ENCODE measurements at regions not wholly inside any gene's neighbourhood (a gene's known extent, or its start where the extent isn't known, plus 50 kb on each side); places are given as distances from the start of the nearest gene placed in this dataset.

GRCh38 chr6:151154418-151154817 is 85.3 kb upstream of the AKAP12 start:
- Mint-ChIP-seq H3K27ac (no peak overlapping the region), H3K36me3 (ENCODE audit: low read depth) (no peaks in the 10 kb centered on the region), H3K4me3 (no peak overlapping the region), H3K27me3 (ENCODE audit: low read depth) (peaks cover 6% of the 10 kb centered on the region), H3K4me1 (ENCODE audit: low read depth) (no peaks in the 10 kb centered on the region), H3K9me3 (ENCODE audit: insufficient read depth) (no peaks in the 10 kb centered on the region)
- DNase-seq: no peak
- ATAC-seq: no peak
- POLR2A ChIA-PET: no interaction called here
- CTCF ChIA-PET: no interaction called here

- H3K27me3 Mint-ChIP-seq (ENCODE audit: low read depth): peaks cover 6% of the 10 kb centered on the region
- no peaks in the 10 kb centered on the region for H3K9me3 Mint-ChIP-seq (ENCODE audit: insufficient read depth)
- no peaks in the 10 kb centered on the region for H3K4me1 Mint-ChIP-seq (ENCODE audit: low read depth)
- POLR2A ChIA-PET: no interaction called here
- no peak overlapping the region for H3K4me3 Mint-ChIP-seq
- H3K36me3 Mint-ChIP-seq (ENCODE audit: low read depth): no peaks in the 10 kb centered on the region
- CTCF ChIA-PET: no interaction called here
- ATAC-seq (no peak), DNase-seq (no peak)
- H3K27ac Mint-ChIP-seq: no peak overlapping the region
Observed at GRCh38 chr6:151155095-151155494, 84.7 kb upstream of the AKAP12 start.

DNA sequence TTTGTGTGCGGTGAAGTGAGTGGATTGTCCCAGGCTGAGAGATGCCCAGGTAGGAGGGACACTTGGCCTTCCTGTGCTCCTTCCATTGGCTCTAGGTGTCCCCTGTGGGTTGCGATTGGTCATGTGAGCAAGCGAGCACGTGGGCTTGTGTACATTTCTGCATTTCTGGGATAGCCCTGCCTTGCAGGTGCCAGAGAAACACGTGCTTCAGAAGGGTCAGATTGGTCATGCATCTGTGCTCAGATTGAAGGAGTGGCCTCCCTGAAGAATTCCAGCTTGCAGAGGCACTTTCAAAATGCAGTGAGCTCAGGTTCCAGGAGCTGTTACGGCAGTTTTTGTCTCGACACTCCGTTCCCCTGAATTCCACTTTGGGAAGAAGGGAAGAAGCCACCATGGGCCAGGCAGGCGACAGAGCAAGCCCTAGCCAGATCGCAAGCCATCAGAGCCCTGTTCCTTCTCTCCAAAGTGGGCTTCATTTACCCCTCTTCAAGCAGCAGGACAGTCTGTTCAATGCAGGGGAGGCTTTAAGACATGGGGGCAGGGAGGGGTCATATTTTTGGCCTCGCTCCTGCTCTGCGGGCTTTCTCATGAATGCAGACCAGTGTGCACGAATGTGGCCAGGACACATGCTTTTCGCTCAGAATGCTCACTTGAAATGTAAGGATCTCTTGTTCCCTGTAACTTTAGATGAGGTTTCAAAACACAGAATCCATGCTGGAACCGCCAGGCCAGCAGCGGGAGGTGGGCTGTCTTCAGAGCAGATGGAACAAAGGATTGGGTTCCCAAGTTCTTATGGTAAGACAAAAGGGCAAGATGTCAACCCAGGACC is 78.6 kb upstream of the AKAP12 start:
- Mint-ChIP-seq H3K9me3 (ENCODE audit: insufficient read depth) (no peaks in the 10 kb centered on the region), H3K27me3 (ENCODE audit: low read depth) (no peaks in the 10 kb centered on the region), H3K27ac (no peak overlapping the region), H3K4me1 (ENCODE audit: low read depth) (no peaks in the 10 kb centered on the region), H3K4me3 (no peak overlapping the region), H3K36me3 (ENCODE audit: low read depth) (no peaks in the 10 kb centered on the region)
- ChIA-PET POLR2A (interaction anchor here (0.6 kb wide), 1 partner anchor 62 kb away, joined by 3 read pairs; no protein-coding TSS in a partner anchor), CTCF (no interaction called here)
- DNase-seq: no peak
- ATAC-seq: no peak

GRCh38 chr6:151164383-151164782 is 75.4 kb upstream of the AKAP12 start:
- Mint-ChIP-seq H3K9me3 (ENCODE audit: insufficient read depth) (no peaks in the 10 kb centered on the region), H3K36me3 (ENCODE audit: low read depth) (no peaks in the 10 kb centered on the region), H3K27ac (no peak overlapping the region), H3K27me3 (ENCODE audit: low read depth) (no peaks in the 10 kb centered on the region), H3K4me1 (ENCODE audit: low read depth) (no peaks in the 10 kb centered on the region), H3K4me3 (no peak overlapping the region)
- ChIA-PET POLR2A (no interaction called here), CTCF (no interaction called here)
- no peak for DNase-seq
- no peak for ATAC-seq

DNA sequence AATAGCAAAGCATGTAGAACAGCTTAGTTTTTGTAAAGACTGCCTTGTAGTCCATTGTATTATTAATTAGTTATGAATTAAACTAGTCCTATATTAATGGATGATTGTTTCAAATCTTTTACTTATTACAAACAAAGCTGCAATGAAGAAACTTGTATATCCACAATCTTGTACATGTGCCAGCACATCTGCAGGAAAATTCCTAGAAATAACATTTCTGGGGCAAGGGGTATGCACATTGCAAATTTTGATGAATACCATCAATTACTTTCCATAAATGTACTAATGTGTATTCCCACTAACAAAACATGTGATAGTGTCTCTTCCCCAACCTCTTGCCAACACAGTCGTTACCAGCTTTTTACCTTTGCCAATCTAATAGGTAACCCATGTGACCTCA is 73.6 kb upstream of the AKAP12 start:
- H3K9me3 Mint-ChIP-seq (ENCODE audit: insufficient read depth): no peaks in the 10 kb centered on the region
- CTCF ChIA-PET: no interaction called here
- no peaks in the 10 kb centered on the region for H3K36me3 Mint-ChIP-seq (ENCODE audit: low read depth)
- ATAC-seq (no peak), DNase-seq (no peak)
- H3K27me3 Mint-ChIP-seq (ENCODE audit: low read depth): no peaks in the 10 kb centered on the region
- no peaks in the 10 kb centered on the region for H3K4me1 Mint-ChIP-seq (ENCODE audit: low read depth)
- no peak overlapping the region for H3K27ac Mint-ChIP-seq
- H3K4me3 Mint-ChIP-seq: no peak overlapping the region
- POLR2A ChIA-PET: no interaction called here

DNA sequence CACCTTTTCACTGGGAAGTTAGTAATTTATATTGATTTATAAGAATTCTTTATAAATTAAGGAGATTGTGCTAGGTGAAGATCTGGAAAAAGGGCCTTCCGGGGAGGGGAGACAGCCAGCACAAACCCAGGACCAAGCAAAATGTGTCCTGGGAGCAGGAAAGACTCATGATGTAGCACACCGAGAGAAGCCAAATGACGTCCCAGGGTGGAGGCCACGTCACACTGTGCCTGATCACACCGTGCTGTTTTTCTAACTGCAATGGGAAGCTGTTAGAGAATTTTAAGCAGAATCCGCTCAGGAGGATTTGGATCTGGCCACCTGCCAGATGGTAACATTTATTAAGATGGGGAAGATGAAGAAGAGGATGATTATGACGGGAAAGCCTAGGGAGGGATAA is 72.7 kb upstream of the AKAP12 start:
- H3K4me1 Mint-ChIP-seq (ENCODE audit: low read depth): no peaks in the 10 kb centered on the region
- no peaks in the 10 kb centered on the region for H3K27me3 Mint-ChIP-seq (ENCODE audit: low read depth)
- ChIA-PET POLR2A (no interaction called here), CTCF (no interaction called here)
- H3K4me3 Mint-ChIP-seq: no peak overlapping the region
- DNase-seq (no peak), ATAC-seq (no peak)
- no peaks in the 10 kb centered on the region for H3K36me3 Mint-ChIP-seq (ENCODE audit: low read depth)
- no peak overlapping the region for H3K27ac Mint-ChIP-seq
- no peaks in the 10 kb centered on the region for H3K9me3 Mint-ChIP-seq (ENCODE audit: insufficient read depth)

- Mint-ChIP-seq H3K36me3 (ENCODE audit: low read depth) (no peaks in the 10 kb centered on the region), H3K27me3 (ENCODE audit: low read depth) (peaks cover 6% of the 10 kb centered on the region), H3K9me3 (ENCODE audit: insufficient read depth) (no peaks in the 10 kb centered on the region), H3K4me1 (ENCODE audit: low read depth) (no peaks in the 10 kb centered on the region), H3K4me3 (no peak overlapping the region), H3K27ac (no peak overlapping the region)
- ChIA-PET POLR2A (no interaction called here), CTCF (interaction anchor here (1.0 kb wide), 1 partner anchor 51 kb away, joined by 3 read pairs; no protein-coding TSS in a partner anchor)
- no peak for ATAC-seq
- no peak for DNase-seq
Observed at GRCh38 chr6:151170622-151171246, 69.0 kb upstream of the AKAP12 start.

GRCh38 chr6:151172751-151173150 is 67.0 kb upstream of the AKAP12 start:
- Mint-ChIP-seq H3K4me1 (ENCODE audit: low read depth) (no peaks in the 10 kb centered on the region), H3K36me3 (ENCODE audit: low read depth) (no peaks in the 10 kb centered on the region), H3K27me3 (ENCODE audit: low read depth) (peaks cover 11% of the 10 kb centered on the region), H3K9me3 (ENCODE audit: insufficient read depth) (no peaks in the 10 kb centered on the region), H3K27ac (no peak overlapping the region), H3K4me3 (no peak overlapping the region)
- DNase-seq (no peak), ATAC-seq (no peak)
- POLR2A ChIA-PET: no interaction called here
- CTCF ChIA-PET: no interaction called here

DNA sequence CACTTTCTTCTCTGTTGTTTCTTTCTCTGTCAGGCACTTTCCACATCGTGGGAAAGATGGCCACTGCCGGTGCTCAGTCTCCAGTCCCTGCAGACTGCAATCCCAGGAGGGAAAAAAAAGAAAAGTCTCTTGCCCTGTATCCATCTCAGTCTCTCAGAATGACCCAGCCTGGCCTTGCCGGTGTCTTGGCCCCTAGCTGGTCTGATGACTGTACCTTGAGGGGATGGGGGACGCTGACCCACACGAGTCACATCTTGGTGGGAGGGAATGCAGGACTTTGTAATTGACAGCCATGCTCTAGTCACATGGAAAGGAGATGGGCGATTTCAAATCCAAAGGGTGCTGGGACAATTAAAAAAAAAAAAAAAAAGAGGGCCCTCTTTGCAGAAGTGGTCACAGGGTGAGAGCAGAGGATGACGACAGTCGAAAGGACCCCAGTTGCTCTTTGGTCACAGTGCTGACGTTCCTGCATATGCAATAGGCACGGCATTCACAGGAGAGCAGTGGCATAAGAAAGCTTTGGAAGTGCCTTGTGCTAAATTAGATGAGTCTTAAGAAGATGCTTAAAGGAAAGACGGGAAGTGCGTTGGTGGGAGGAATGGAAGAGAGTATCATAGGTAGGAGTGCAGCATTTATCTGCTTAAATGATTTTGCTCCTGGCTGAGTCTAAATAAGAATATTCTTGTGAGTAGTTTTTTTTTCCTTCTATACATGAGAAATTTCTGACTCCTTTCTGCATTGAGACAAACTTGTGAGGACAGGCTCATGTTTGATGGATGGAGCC is 63.9 kb upstream of the AKAP12 start:
- DNase-seq: no peak

GRCh38 chr6:151176911-151177770 is 62.6 kb upstream of the AKAP12 start:
- CTCF ChIA-PET: no interaction called here

More for the DNA sequence above, 63.9 kb upstream of the AKAP12 start:
- H3K4me1 Mint-ChIP-seq (ENCODE audit: low read depth): no peaks in the 10 kb centered on the region
- H3K9me3 Mint-ChIP-seq (ENCODE audit: insufficient read depth): no peaks in the 10 kb centered on the region
- no peak for ATAC-seq
- peaks cover 16% of the 10 kb centered on the region for H3K27me3 Mint-ChIP-seq (ENCODE audit: low read depth)
- no peak overlapping the region for H3K27ac Mint-ChIP-seq
- CTCF ChIA-PET: no interaction called here
- H3K36me3 Mint-ChIP-seq (ENCODE audit: low read depth): no peaks in the 10 kb centered on the region
- POLR2A ChIA-PET: no interaction called here
- H3K4me3 Mint-ChIP-seq: no peak overlapping the region

DNA sequence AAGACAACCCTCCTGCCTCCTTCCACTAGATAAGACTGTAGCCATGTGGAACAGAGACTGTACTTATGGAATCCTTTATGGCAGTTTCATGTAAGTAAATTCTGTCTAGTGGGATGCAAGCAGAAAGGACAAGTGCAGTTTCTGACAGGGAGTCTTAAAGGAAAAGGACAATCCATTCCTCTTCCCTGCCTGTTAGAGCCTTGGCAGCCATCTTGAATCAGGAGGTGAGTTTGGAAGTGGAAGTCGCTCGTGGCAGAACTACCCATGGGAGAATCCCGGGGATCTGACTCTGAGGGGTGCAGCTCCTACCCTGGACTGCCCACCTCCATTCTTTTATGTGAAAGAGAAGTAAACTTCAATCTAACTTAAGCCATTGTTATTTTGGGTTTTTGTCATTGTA is 61.4 kb upstream of the AKAP12 start:
- Mint-ChIP-seq H3K9me3 (ENCODE audit: insufficient read depth) (no peaks in the 10 kb centered on the region), H3K36me3 (ENCODE audit: low read depth) (no peaks in the 10 kb centered on the region), H3K27me3 (ENCODE audit: low read depth) (peaks cover 16% of the 10 kb centered on the region), H3K4me1 (ENCODE audit: low read depth) (no peaks in the 10 kb centered on the region), H3K27ac (no peak overlapping the region), H3K4me3 (no peak overlapping the region)
- CTCF ChIA-PET: no interaction called here
- ATAC-seq: no peak
- POLR2A ChIA-PET: no interaction called here
- no peak for DNase-seq

More at GRCh38 chr6:151176911-151177770, 62.6 kb upstream of the AKAP12 start:
- Mint-ChIP-seq H3K4me1 (ENCODE audit: low read depth) (no peaks in the 10 kb centered on the region), H3K27me3 (ENCODE audit: low read depth) (peaks cover 16% of the 10 kb centered on the region), H3K9me3 (ENCODE audit: insufficient read depth) (no peaks in the 10 kb centered on the region), H3K4me3 (no peak overlapping the region), H3K36me3 (ENCODE audit: low read depth) (no peaks in the 10 kb centered on the region), H3K27ac (no peak overlapping the region)
- POLR2A ChIA-PET: no interaction called here
- no peak for DNase-seq
- ATAC-seq: no peak

All from activated CD8-positive, alpha-beta T cell treated with anti-CD3 and anti-CD28 coated beads, Interleukin-2, amount 10 ng/mL, durations not matched to agents 7 days and 5 days (primary cell).